Ovary (tissue), 3 donors: ENCODE measurements at regions not wholly inside any gene's neighbourhood (a gene's known extent, or its start where the extent isn't known, plus 50 kb on each side); places are given as distances from the start of the nearest gene placed in this dataset.

Source experiments
- EP300 ChIP-seq: sonication (generic); formaldehyde crosslinking; IDR thresholded peaks from one replicate; pipeline ENCODE4 v1.6.1; 2017; ENCODE audit warnings: antibody characterized with exemption
- POLR2A ChIP-seq: fragments of 450-650 bp; IDR thresholded peaks from one replicate; pipeline ENCODE4 v1.6.1; 2017; ENCODE audit warnings: antibody characterized with exemption, mild to moderate bottlenecking, moderate library complexity
- TF ChIP-seq, protein P1 (sequence below), 3 donors: fragments of 450-650 bp in 2 of 3; fragments of 200-600 bp in 1 of 3; IDR thresholded peaks; one replicate each; pipeline versions ENCODE4 v1.5.1 to v1.8.0; 2016 to 2022; ENCODE audit warnings: antibody characterized with exemption in 3 of 3, mild to moderate bottlenecking in 1 of 3
- donor health status: DM: no; HTN: no; CAD: no.

DNA sequence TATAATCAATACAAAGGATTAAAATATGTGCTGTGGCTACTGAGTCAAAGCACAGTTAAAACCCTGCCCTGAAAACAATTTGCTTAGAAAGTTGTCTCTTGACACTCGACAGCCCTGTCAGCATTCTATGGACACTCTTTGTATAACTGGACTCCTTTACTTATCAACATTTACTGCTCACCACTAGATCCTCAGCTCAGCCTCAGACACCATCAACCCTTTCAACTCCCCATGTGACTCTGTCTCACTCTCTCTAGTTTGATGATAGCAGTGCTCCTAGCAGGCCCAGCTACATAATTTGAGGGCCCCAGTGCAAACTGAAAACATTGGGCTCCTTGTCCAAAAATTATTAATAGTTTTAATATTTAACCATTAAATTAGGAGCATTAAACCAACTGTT is 181.8 kb downstream of the TENT5A start:
- TF ChIP-seq, protein P1, sequence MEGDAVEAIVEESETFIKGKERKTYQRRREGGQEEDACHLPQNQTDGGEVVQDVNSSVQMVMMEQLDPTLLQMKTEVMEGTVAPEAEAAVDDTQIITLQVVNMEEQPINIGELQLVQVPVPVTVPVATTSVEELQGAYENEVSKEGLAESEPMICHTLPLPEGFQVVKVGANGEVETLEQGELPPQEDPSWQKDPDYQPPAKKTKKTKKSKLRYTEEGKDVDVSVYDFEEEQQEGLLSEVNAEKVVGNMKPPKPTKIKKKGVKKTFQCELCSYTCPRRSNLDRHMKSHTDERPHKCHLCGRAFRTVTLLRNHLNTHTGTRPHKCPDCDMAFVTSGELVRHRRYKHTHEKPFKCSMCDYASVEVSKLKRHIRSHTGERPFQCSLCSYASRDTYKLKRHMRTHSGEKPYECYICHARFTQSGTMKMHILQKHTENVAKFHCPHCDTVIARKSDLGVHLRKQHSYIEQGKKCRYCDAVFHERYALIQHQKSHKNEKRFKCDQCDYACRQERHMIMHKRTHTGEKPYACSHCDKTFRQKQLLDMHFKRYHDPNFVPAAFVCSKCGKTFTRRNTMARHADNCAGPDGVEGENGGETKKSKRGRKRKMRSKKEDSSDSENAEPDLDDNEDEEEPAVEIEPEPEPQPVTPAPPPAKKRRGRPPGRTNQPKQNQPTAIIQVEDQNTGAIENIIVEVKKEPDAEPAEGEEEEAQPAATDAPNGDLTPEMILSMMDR (IDR thresholded peaks at IDR 0.05), result no peak
- no peak for TF ChIP-seq POLR2A
- TF ChIP-seq EP300, result no peak
